ENCODE measurements at regions not wholly inside any gene's neighbourhood (a gene's known extent, or its start where the extent isn't known, plus 50 kb on each side); places are given as distances from the start of the nearest gene placed in this dataset.

DNA sequence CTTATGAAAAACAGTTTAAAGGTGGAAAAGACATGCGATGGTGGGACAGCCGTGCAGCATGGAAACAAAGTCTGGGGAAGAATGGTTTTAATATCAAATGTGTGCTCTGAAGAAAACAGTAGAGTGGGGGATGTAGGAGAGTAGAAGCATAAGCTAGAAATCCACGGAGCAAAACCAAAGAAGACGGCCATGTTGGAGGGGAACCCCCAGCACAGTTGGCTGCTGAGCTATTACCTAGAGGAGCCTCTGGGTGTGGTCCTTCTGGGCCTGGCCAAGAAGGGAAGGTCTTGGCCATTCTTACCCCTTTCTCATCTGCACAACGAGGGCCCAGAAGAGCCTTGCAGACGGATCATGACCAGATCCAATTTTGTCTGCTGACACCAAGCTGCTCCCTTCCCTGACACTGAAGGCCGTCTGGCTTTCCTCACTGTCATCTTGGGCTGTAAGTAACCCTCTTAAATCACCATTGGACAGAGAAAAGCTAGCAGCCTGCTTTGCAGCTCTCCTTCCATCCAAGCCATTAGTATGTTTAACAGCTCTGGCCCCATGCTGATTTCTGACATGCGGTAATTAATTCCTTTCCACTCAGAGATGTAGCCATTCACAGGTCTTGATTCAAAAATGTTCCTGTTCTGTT, 189.5 kb downstream of the SEC61B start:
- H3K27ac ChIP-seq (ENCODE audit: low read depth in 1 of 2, low read length in 2 of 2) = no peak overlapping the region
- H3K27me3 ChIP-seq (ENCODE audit: control insufficient read depth in 1 of 2, insufficient read depth in 2 of 2, low read length in 2 of 2) = peaks cover 0 to 7% of the 10 kb centered on the region in 2 experiments
- H3K4me3 Mint-ChIP-seq = no peak overlapping the region
- intact Hi-C loops (cut with DNase I, micrococcal nuclease) = no loop called here
- H3K9me3 Mint-ChIP-seq = no peaks in the 10 kb centered on the region
- H3K27ac Mint-ChIP-seq = no peak overlapping the region
- H3K27me3 Mint-ChIP-seq = no peaks in the 10 kb centered on the region
- DNase-seq (no peak), ATAC-seq (ENCODE audit: poor library complexity) (no peak)
- no peaks in the 10 kb centered on the region for H3K36me3 Mint-ChIP-seq (ENCODE audit: low read depth)
- no peaks in the 10 kb centered on the region for H3K4me1 Mint-ChIP-seq (ENCODE audit: low read depth)
- POLR2A ChIA-PET = no interaction called here
- no peak overlapping the region for H3K4me3 ChIP-seq (ENCODE audit: low read length)
- TF ChIP-seq, protein P1, sequence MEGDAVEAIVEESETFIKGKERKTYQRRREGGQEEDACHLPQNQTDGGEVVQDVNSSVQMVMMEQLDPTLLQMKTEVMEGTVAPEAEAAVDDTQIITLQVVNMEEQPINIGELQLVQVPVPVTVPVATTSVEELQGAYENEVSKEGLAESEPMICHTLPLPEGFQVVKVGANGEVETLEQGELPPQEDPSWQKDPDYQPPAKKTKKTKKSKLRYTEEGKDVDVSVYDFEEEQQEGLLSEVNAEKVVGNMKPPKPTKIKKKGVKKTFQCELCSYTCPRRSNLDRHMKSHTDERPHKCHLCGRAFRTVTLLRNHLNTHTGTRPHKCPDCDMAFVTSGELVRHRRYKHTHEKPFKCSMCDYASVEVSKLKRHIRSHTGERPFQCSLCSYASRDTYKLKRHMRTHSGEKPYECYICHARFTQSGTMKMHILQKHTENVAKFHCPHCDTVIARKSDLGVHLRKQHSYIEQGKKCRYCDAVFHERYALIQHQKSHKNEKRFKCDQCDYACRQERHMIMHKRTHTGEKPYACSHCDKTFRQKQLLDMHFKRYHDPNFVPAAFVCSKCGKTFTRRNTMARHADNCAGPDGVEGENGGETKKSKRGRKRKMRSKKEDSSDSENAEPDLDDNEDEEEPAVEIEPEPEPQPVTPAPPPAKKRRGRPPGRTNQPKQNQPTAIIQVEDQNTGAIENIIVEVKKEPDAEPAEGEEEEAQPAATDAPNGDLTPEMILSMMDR (IDR thresholded peaks at IDR 0.05) = no peak
- no peaks in the 10 kb centered on the region for H3K9me3 ChIP-seq (ENCODE audit: control insufficient read depth in 1 of 2, insufficient read depth in 1 of 2, low read length in 2 of 2)
- CTCF ChIA-PET = no interaction called here
- no peaks in the 10 kb centered on the region for H3K4me1 ChIP-seq (ENCODE audit: insufficient read depth, low read length)
- H3K36me3 ChIP-seq (ENCODE audit: insufficient read depth, low read length) = no peaks in the 10 kb centered on the region

DNA sequence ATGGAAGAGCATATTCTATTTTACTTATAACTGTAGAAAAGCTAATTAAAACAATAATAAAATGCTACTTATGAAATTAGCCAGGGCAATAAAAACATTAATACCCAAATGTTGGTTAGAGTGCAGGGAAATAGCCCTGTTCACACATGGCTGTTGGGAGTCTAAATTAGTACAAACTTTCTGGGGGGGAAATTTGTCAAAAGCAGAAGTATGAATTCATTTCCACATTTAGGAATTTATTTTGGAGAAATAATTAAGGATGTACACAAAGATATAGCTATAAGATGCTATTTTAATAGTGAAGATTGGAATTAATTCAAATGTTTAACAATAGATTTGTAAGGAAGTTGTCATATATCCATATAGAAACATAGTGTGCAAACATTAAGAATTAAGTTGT, 190.5 kb downstream of the SEC61B start:
- CTCF ChIA-PET = interaction anchor here (1.0 kb wide), 1 partner anchor 21 kb away, joined by 3 read pairs; no protein-coding TSS in a partner anchor
- intact Hi-C loops (cut with DNase I, micrococcal nuclease) = no loop called here

DNA sequence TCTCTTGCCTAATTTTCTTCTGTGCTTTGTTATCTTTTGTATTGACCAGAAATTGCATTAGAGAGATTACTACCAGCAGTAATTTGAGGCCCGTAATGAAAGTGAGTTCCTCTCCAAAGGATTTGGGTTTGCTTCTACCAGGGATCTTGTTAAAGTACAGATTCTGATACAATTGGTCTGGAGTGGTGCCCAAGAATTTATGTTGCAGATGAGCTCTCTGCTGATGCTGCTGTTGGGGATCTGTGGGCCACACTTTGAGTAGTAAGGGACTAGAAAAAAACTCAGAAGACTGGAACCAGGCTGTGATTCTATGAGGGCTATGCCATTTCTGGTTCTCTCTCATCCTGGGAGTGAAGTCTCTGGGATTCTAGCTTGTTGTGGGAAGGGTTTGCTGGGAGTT, 192.2 kb downstream of the SEC61B start:
- POLR2A ChIA-PET = no interaction called here
- DNase-seq (no peak), ATAC-seq (ENCODE audit: poor library complexity) (no peak)
- Mint-ChIP-seq H3K27ac (no peak overlapping the region), H3K9me3 (no peaks in the 10 kb centered on the region), H3K27me3 (no peaks in the 10 kb centered on the region), H3K36me3 (ENCODE audit: low read depth) (no peaks in the 10 kb centered on the region), H3K4me1 (ENCODE audit: low read depth) (no peaks in the 10 kb centered on the region), H3K4me3 (no peak overlapping the region)
- CTCF ChIA-PET = no interaction called here
- H3K27me3 ChIP-seq (ENCODE audit: control insufficient read depth in 1 of 2, insufficient read depth in 2 of 2, low read length in 2 of 2) = peaks cover 0 to 5% of the 10 kb centered on the region in 2 experiments
- no peaks in the 10 kb centered on the region for H3K9me3 ChIP-seq (ENCODE audit: control insufficient read depth in 1 of 2, insufficient read depth in 1 of 2, low read length in 2 of 2)
- intact Hi-C loops (cut with DNase I, micrococcal nuclease) = no loop called here
- no peaks in the 10 kb centered on the region for H3K36me3 ChIP-seq (ENCODE audit: insufficient read depth, low read length)
- no peaks in the 10 kb centered on the region for H3K4me1 ChIP-seq (ENCODE audit: insufficient read depth, low read length)
- TF ChIP-seq, protein P1 (IDR thresholded peaks at IDR 0.05) = no peak
- no peak overlapping the region for H3K27ac ChIP-seq (ENCODE audit: low read depth in 1 of 2, low read length in 2 of 2)
- H3K4me3 ChIP-seq (ENCODE audit: low read length) = no peak overlapping the region

More for the DNA sequence above, 190.5 kb downstream of the SEC61B start:
- POLR2A ChIA-PET = no interaction called here
- Histone ChIP-seq H3K9me3 (ENCODE audit: control insufficient read depth in 1 of 2, insufficient read depth in 1 of 2, low read length in 2 of 2) (no peaks in the 10 kb centered on the region), H3K27ac (ENCODE audit: low read depth in 1 of 2, low read length in 2 of 2) (no peak overlapping the region), H3K4me1 (ENCODE audit: insufficient read depth, low read length) (no peaks in the 10 kb centered on the region), H3K4me3 (ENCODE audit: low read length) (no peak overlapping the region), H3K27me3 (ENCODE audit: control insufficient read depth in 1 of 2, insufficient read depth in 2 of 2, low read length in 2 of 2) (peaks cover 0 to 5% of the 10 kb centered on the region in 2 experiments), H3K36me3 (ENCODE audit: insufficient read depth, low read length) (no peaks in the 10 kb centered on the region)
- no peaks in the 10 kb centered on the region for H3K27me3 Mint-ChIP-seq
- H3K4me3 Mint-ChIP-seq = no peak overlapping the region
- H3K9me3 Mint-ChIP-seq = no peaks in the 10 kb centered on the region
- no peaks in the 10 kb centered on the region for H3K4me1 Mint-ChIP-seq (ENCODE audit: low read depth)
- H3K36me3 Mint-ChIP-seq (ENCODE audit: low read depth) = no peaks in the 10 kb centered on the region
- H3K27ac Mint-ChIP-seq = no peak overlapping the region
- ATAC-seq (ENCODE audit: poor library complexity) (no peak), DNase-seq (no peak)
- TF ChIP-seq, protein P1 (IDR thresholded peaks at IDR 0.05) = no peak

Measured in CD4-positive, alpha-beta T cell (primary cell).